WTC11 (cell line): ENCODE measurements at regions not wholly inside any gene's neighbourhood (a gene's known extent, or its start where the extent isn't known, plus 50 kb on each side); places are given as distances from the start of the nearest gene placed in this dataset.

Experiments
- ATAC-seq: fragments of 200-7000 bp; cut with Tn5 transposase; 2 replicates; pipeline ENCODE4 v1.10.0; 2021; ENCODE audit warnings: mild to moderate bottlenecking, moderate library complexity
- CTCF ChIA-PET: fragments of 300-600 bp; sonication (Branson Sonifier 250); formaldehyde crosslinking; loops from one replicate; lab custom pipeline; 2021; ENCODE audit warnings: antibody characterized with exemption; lab: Charles Lee
- POLR2A ChIA-PET: fragments of 350-600 bp; sonication (Branson Sonifier 250); formaldehyde crosslinking; loops from one replicate; lab custom pipeline; 2021; ENCODE audit warnings: antibody characterized with exemption; lab: Charles Lee
- DNase-seq: peaks from one replicate; pipeline ENCODE4 v3.0.0; 2021; ENCODE audit warnings: low spot score
- H3K27ac Mint-ChIP-seq: 2 replicates; pipeline ENCODE4 v1.8.0; 2021; ENCODE audit warnings: mixed read lengths
- H3K27me3 Mint-ChIP-seq: 2 replicates; pipeline ENCODE4 v1.8.0; 2021; ENCODE audit warnings: low read depth, mild to moderate bottlenecking, moderate library complexity, mixed read lengths
- H3K36me3 Mint-ChIP-seq: 2 replicates; pipeline ENCODE4 v1.8.0; 2021; ENCODE audit warnings: mixed read lengths
- H3K4me1 Mint-ChIP-seq: 2 replicates; pipeline ENCODE4 v1.8.0; 2022; ENCODE audit warnings: mixed read lengths
- H3K4me3 Mint-ChIP-seq: 2 replicates; pipeline ENCODE4 v1.8.0; 2021; ENCODE audit warnings: mild to moderate bottlenecking, moderate library complexity, mixed read lengths
- H3K9me3 Mint-ChIP-seq: 2 replicates; pipeline ENCODE4 v1.8.0; 2021; ENCODE audit warnings: mixed read lengths
- AFF4 ChIP-seq: sonication (generic); formaldehyde crosslinking; IDR thresholded peaks from 2 replicates; pipeline ENCODE4 v1.8.1; 2023; ENCODE audit warnings: mild to moderate bottlenecking, missing genetic modification reagents, borderline replicate concordance
- ATF1 ChIP-seq: sonication (generic); formaldehyde crosslinking; IDR thresholded peaks from 2 replicates; pipeline ENCODE4 v1.8.1; 2023; ENCODE audit warnings: mild to moderate bottlenecking, moderate library complexity, missing genetic modification reagents
- ATF6 ChIP-seq: sonication (generic); formaldehyde crosslinking; IDR thresholded peaks from 2 replicates; pipeline ENCODE4 v1.8.1; 2023; ENCODE audit warnings: mild to moderate bottlenecking, missing genetic modification reagents
- CBFB ChIP-seq: sonication (generic); formaldehyde crosslinking; IDR thresholded peaks from 2 replicates; pipeline ENCODE4 v1.8.1; 2022; ENCODE audit warnings: mild to moderate bottlenecking, low read depth, missing genetic modification reagents
- CDX4 ChIP-seq: fragments of 250-450 bp; sonication (Bioruptor Pico); IDR thresholded peaks from 2 replicates; pipeline ENCODE4 v1.9.0; 2021; ENCODE audit warnings: moderate library complexity, mild to moderate bottlenecking, inconsistent platforms, borderline replicate concordance
- CREB1 ChIP-seq: sonication (generic); formaldehyde crosslinking; IDR thresholded peaks from 2 replicates; pipeline ENCODE4 v1.8.0; 2023; ENCODE audit warnings: mild to moderate bottlenecking, missing genetic modification reagents
- ELF4 ChIP-seq: sonication (generic); formaldehyde crosslinking; IDR thresholded peaks from 2 replicates; pipeline ENCODE4 v1.8.1; 2022; ENCODE audit warnings: low read depth, mild to moderate bottlenecking, moderate library complexity, missing genetic modification reagents
- EMX1 ChIP-seq: fragments of 250-450 bp; sonication (Bioruptor Pico); IDR thresholded peaks from 2 replicates; pipeline ENCODE4 v1.8.0; 2021; ENCODE audit warnings: mild to moderate bottlenecking
- ERG ChIP-seq: fragments of 250-450 bp; sonication (Bioruptor Pico); IDR thresholded peaks from 2 replicates; pipeline ENCODE4 v1.8.0; 2021; ENCODE audit warnings: mild to moderate bottlenecking
- ESRRA ChIP-seq: sonication (generic); formaldehyde crosslinking; IDR thresholded peaks from 2 replicates; pipeline ENCODE4 v1.8.1; 2022; ENCODE audit warnings: mild to moderate bottlenecking, missing genetic modification reagents, borderline replicate concordance
- ETV6 ChIP-seq: sonication (generic); formaldehyde crosslinking; IDR thresholded peaks from 2 replicates; pipeline ENCODE4 v1.8.1; 2022; ENCODE audit warnings: mild to moderate bottlenecking, missing genetic modification reagents
- FOXP1 ChIP-seq: sonication (generic); formaldehyde crosslinking; IDR thresholded peaks from 2 replicates; pipeline ENCODE4 v1.8.0; 2022; ENCODE audit warnings: missing genetic modification reagents, mild to moderate bottlenecking, moderate library complexity, borderline replicate concordance
- IRF2 ChIP-seq: sonication (generic); formaldehyde crosslinking; IDR thresholded peaks from 2 replicates; pipeline ENCODE4 v1.8.0; 2022; ENCODE audit warnings: low read depth, missing genetic modification reagents, borderline replicate concordance
- JAZF1 ChIP-seq: fragments of 250-450 bp; sonication (Bioruptor Pico); IDR thresholded peaks from 2 replicates; pipeline ENCODE4 v1.9.0; 2021; ENCODE audit warnings: moderate library complexity, mild to moderate bottlenecking, inconsistent platforms
- JUN ChIP-seq: sonication (generic); formaldehyde crosslinking; IDR thresholded peaks from 2 replicates; pipeline ENCODE4 v1.8.0; 2023; ENCODE audit warnings: mild to moderate bottlenecking, missing genetic modification reagents
- MAX ChIP-seq: sonication (generic); formaldehyde crosslinking; IDR thresholded peaks from 2 replicates; pipeline ENCODE4 v1.8.0; 2022; ENCODE audit warnings: mild to moderate bottlenecking, missing genetic modification reagents
- NFATC4 ChIP-seq: fragments of 250-450 bp; sonication (Bioruptor Pico); IDR thresholded peaks from 2 replicates; pipeline ENCODE4 v1.9.0; 2021; ENCODE audit warnings: mild to moderate bottlenecking
- NR1H2 ChIP-seq: sonication (generic); formaldehyde crosslinking; IDR thresholded peaks from 2 replicates; pipeline ENCODE4 v1.9.0; 2021; ENCODE audit warnings: mild to moderate bottlenecking, moderate library complexity, missing genetic modification reagents
- NR3C1 ChIP-seq: sonication (generic); formaldehyde crosslinking; conservative IDR thresholded peaks from 2 replicates; pipeline ENCODE4 v1.8.1; 2023; ENCODE audit warnings: low read depth, mild to moderate bottlenecking, missing genetic modification reagents
- SMAD4 ChIP-seq: sonication (generic); formaldehyde crosslinking; IDR thresholded peaks from 2 replicates; pipeline ENCODE4 v1.8.0; 2022; ENCODE audit warnings: mild to moderate bottlenecking, missing genetic modification reagents
- TP53 ChIP-seq: sonication (generic); formaldehyde crosslinking; IDR thresholded peaks from 2 replicates; pipeline ENCODE4 v1.8.1; 2023; ENCODE audit warnings: mild to moderate bottlenecking, missing genetic modification reagents
- ZBTB43 ChIP-seq: sonication (generic); formaldehyde crosslinking; IDR thresholded peaks from 2 replicates; pipeline ENCODE4 v1.8.1; 2023; ENCODE audit warnings: mild to moderate bottlenecking, missing genetic modification reagents
- ZNF263 ChIP-seq: sonication (generic); formaldehyde crosslinking; IDR thresholded peaks from 2 replicates; pipeline ENCODE4 v1.8.1; 2022; ENCODE audit warnings: low read depth, mild to moderate bottlenecking, moderate library complexity, missing genetic modification reagents
- ZNF512 ChIP-seq: sonication (generic); formaldehyde crosslinking; IDR thresholded peaks from 2 replicates; pipeline ENCODE4 v1.8.1; 2022; ENCODE audit warnings: missing genetic modification reagents, borderline replicate concordance

- no peak for TF ChIP-seq ERG (CRISPR knock-in tag)
- TF ChIP-seq SMAD4: no peak
- no peak for TF ChIP-seq NR1H2 (CRISPR knock-in tag)
- TF ChIP-seq NR3C1 (CRISPR knock-in tag): no peak
- no peak for TF ChIP-seq ZNF263 (CRISPR knock-in tag)
- TF ChIP-seq EMX1 (CRISPR knock-in tag): no peak
- TF ChIP-seq ESRRA (CRISPR knock-in tag): no peak
- no peak for TF ChIP-seq NFATC4 (CRISPR knock-in tag)
- no peak for TF ChIP-seq MAX (CRISPR knock-in tag)
- TF ChIP-seq ELF4: no peak
- TF ChIP-seq FOXP1 (CRISPR knock-in tag): no peak
- TF ChIP-seq JUN (CRISPR knock-in tag): no peak
- no peak for TF ChIP-seq AFF4
These were observed 403.0 kb upstream of the RBMS3 start (continued) for GRCh38 chr3:28877912-28878311.

- no peak for TF ChIP-seq ZBTB43
- TF ChIP-seq ZNF263 (CRISPR knock-in tag): no peak
- no peak for TF ChIP-seq IRF2 (CRISPR knock-in tag)
- TF ChIP-seq ZNF512: no peak
- no peak for TF ChIP-seq JAZF1 (CRISPR knock-in tag)
- TF ChIP-seq ATF6 (CRISPR knock-in tag): no peak
- no peak for TF ChIP-seq EMX1 (CRISPR knock-in tag)
- TF ChIP-seq TP53 (CRISPR knock-in tag): no peak
- TF ChIP-seq CDX4 (CRISPR knock-in tag): no peak
- no peak for TF ChIP-seq MAX (CRISPR knock-in tag)
- no peak for TF ChIP-seq ETV6 (CRISPR knock-in tag)
- TF ChIP-seq ATF1: no peak
- no peak for TF ChIP-seq CREB1 (CRISPR knock-in tag)
- TF ChIP-seq CBFB (CRISPR knock-in tag): no peak
- TF ChIP-seq, all 79 proteins: peak for 0
- POLR2A ChIA-PET: no interaction called here
- no peak overlapping the region for H3K4me3 Mint-ChIP-seq
- no peaks in the 10 kb centered on the region for H3K27me3 Mint-ChIP-seq
- DNase-seq (no peak), ATAC-seq (no peak)
- no peaks in the 10 kb centered on the region for H3K9me3 Mint-ChIP-seq
- no peaks in the 10 kb centered on the region for H3K36me3 Mint-ChIP-seq
- H3K4me1 Mint-ChIP-seq: no peaks in the 10 kb centered on the region
- CTCF ChIA-PET: no interaction called here
- no peak overlapping the region for H3K27ac Mint-ChIP-seq
These were observed 390.5 kb upstream of the RBMS3 start for GRCh38 chr3:28890373-28890772.
